Hepatocyte (in vitro differentiated cells): ENCODE measurements at regions not wholly inside any gene's neighbourhood (a gene's known extent, or its start where the extent isn't known, plus 50 kb on each side); places are given as distances from the start of the nearest gene placed in this dataset.

ENCODE experiments used
- DNase-seq: peaks from one replicate; pipeline ENCODE4 v3.0.0-alpha.2; 2016; ENCODE audit warnings: low spot score
- H2AFZ ChIP-seq: fragments of 200-600 bp; sonication (generic); 2 replicates; pipeline ENCODE4 v1.6.0; 2016; ENCODE audit warnings: antibody characterized with exemption, mild to moderate bottlenecking
- H3K27ac ChIP-seq: fragments of 200-600 bp; sonication (generic); 2 replicates; pipeline ENCODE4 v1.5.1; 2016; ENCODE audit warnings: mild to moderate bottlenecking
- H3K27me3 ChIP-seq: fragments of 200-600 bp; sonication (generic); 2 replicates; pipeline ENCODE4 v1.6.1; 2016
- H3K36me3 ChIP-seq: fragments of 200-600 bp; sonication (generic); replicated peaks from 2 replicates; pipeline ENCODE4 v1.5.1; 2016; ENCODE audit warnings: low read depth; ENCODE audit not compliant: insufficient read depth
- H3K4me1 ChIP-seq: fragments of 200-600 bp; sonication (generic); 2 replicates; pipeline ENCODE4 v1.5.1; 2016; ENCODE audit warnings: mild to moderate bottlenecking, moderate library complexity; ENCODE audit not compliant: insufficient read depth
- H3K4me2 ChIP-seq: fragments of 200-600 bp; sonication (generic); 2 replicates; pipeline ENCODE4 v1.6.0; 2016
- H3K4me3 ChIP-seq: fragments of 200-600 bp; sonication (generic); 2 replicates; pipeline ENCODE4 v1.5.1; 2016; ENCODE audit warnings: mild to moderate bottlenecking
- H3K79me2 ChIP-seq: fragments of 200-600 bp; sonication (generic); 2 replicates; pipeline ENCODE4 v1.6.0; 2017; ENCODE audit warnings: mild to moderate bottlenecking
- H3K9me2 ChIP-seq: fragments of 200-600 bp; sonication (generic); replicated peaks from 2 replicates; pipeline ENCODE4 v1.6.0; 2017; ENCODE audit warnings: mild to moderate bottlenecking; ENCODE audit not compliant: insufficient read depth
- H3K9me3 ChIP-seq: fragments of 200-600 bp; sonication (generic); 2 replicates; pipeline ENCODE4 v1.5.1; 2016; ENCODE audit warnings: low read depth, mild to moderate bottlenecking
- H4K20me1 ChIP-seq: fragments of 200-600 bp; sonication (generic); 2 replicates; pipeline ENCODE4 v1.6.0; 2016; ENCODE audit warnings: mild to moderate bottlenecking; ENCODE audit not compliant: insufficient read depth, poor library complexity, severe bottlenecking
- EZH2 ChIP-seq: fragments of 200-600 bp; sonication (generic); IDR thresholded peaks from 2 replicates; pipeline ENCODE4 v1.6.1; 2016; ENCODE audit warnings: antibody characterized with exemption, mild to moderate bottlenecking, borderline replicate concordance
- EZH2phosphoT487 ChIP-seq: fragments of 200-600 bp; sonication (generic); IDR thresholded peaks from one replicate; pipeline ENCODE4 v1.6.1; 2018; ENCODE audit warnings: antibody characterized with exemption, mild to moderate bottlenecking, low read depth, moderate library complexity; ENCODE audit not compliant: unreplicated experiment, severe bottlenecking
- WGBS: methylation state at CpG from one replicate; pipeline ENCODE4 v1.1.6; 2016; ENCODE audit warnings: low lambda C conversion rate; ENCODE audit errors: missing lambda C conversion rate; 5-methylcytosine and 5-hydroxymethylcytosine counted together
- TF ChIP-seq, protein P1 (sequence below): fragments of 200-600 bp; sonication (generic); IDR thresholded peaks from 2 replicates; pipeline ENCODE4 v1.5.1; 2016; ENCODE audit warnings: antibody characterized with exemption, mild to moderate bottlenecking; ENCODE audit not compliant: poor library complexity

DNA sequence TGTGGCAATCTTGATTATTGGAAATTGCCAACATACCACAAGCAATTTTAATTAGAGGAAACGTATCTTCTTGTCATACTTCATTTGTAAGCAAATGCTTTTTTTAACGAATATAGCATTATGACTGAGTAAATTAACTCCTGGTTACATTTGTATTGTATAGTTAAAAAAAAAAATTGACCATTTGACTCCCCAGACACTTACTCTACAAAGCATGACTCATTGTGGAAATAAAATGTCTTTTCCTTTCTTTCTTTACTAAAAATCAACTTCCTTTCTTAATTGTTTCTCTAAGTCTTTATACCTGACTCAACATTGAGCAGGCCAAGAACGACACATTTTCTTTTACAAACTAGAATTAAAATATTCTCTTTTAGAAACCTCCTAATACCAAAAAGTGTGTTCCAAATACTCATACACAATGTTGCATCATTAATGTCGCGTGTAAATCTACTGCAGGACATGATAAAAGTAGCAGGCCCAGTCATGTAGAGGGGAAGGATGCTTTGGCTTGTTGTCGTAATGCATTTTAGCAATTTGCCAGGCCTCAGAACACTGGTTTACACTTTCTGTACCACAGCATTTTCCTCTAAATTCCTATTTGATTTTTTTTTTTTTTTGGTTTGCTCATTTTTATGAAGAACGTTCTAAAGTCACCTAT is 349.6 kb upstream of the KCNH7 start:
- H2AFZ ChIP-seq: no peak overlapping the region
- H3K79me2 ChIP-seq: no peaks in the 10 kb centered on the region
- H3K9me3 ChIP-seq: no peaks in the 10 kb centered on the region
- no peak overlapping the region for H3K4me2 ChIP-seq
- 84% methylated on average over 7 of the region's 7 CpGs for WGBS
- no peaks in the 10 kb centered on the region for H3K9me2 ChIP-seq
- no peaks in the 10 kb centered on the region for H3K4me1 ChIP-seq
- no peak overlapping the region for H3K27ac ChIP-seq
- H4K20me1 ChIP-seq: no peaks in the 10 kb centered on the region
- no peaks in the 10 kb centered on the region for H3K36me3 ChIP-seq
- no peaks in the 10 kb centered on the region for H3K27me3 ChIP-seq
- no peak overlapping the region for H3K4me3 ChIP-seq
- TF ChIP-seq EZH2 (no peak), EZH2phosphoT487 (no peak)
- TF ChIP-seq, protein P1, sequence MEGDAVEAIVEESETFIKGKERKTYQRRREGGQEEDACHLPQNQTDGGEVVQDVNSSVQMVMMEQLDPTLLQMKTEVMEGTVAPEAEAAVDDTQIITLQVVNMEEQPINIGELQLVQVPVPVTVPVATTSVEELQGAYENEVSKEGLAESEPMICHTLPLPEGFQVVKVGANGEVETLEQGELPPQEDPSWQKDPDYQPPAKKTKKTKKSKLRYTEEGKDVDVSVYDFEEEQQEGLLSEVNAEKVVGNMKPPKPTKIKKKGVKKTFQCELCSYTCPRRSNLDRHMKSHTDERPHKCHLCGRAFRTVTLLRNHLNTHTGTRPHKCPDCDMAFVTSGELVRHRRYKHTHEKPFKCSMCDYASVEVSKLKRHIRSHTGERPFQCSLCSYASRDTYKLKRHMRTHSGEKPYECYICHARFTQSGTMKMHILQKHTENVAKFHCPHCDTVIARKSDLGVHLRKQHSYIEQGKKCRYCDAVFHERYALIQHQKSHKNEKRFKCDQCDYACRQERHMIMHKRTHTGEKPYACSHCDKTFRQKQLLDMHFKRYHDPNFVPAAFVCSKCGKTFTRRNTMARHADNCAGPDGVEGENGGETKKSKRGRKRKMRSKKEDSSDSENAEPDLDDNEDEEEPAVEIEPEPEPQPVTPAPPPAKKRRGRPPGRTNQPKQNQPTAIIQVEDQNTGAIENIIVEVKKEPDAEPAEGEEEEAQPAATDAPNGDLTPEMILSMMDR: no peak
- no peak for DNase-seq

DNA sequence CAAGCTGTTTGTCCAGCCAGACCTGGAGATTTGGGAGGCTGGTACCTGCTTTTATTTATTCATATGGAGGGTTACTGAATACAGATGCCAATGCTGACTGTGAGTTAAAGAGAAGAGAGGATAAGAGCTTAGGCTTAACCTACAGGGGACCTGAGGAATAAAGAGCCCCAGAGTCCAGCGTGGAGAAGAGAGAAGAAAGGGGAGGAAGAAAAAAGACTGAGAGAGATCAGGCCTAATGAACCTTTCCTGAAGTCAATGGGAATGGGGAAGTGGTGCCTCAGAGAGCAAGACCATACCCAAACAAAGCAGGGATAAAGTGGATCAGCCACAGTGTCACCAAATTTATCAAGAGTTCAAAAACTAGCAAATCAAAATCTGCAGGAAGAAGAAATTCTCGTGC is 348.6 kb upstream of the KCNH7 start:
- no peak overlapping the region for H3K4me2 ChIP-seq
- DNase-seq: no peak
- H3K79me2 ChIP-seq: no peaks in the 10 kb centered on the region
- H3K36me3 ChIP-seq: no peaks in the 10 kb centered on the region
- no peak overlapping the region for H2AFZ ChIP-seq
- H3K27me3 ChIP-seq: no peaks in the 10 kb centered on the region
- H3K4me3 ChIP-seq: no peak overlapping the region
- no peaks in the 10 kb centered on the region for H3K4me1 ChIP-seq
- TF ChIP-seq, protein P1: no peak
- no peaks in the 10 kb centered on the region for H3K9me2 ChIP-seq
- H3K9me3 ChIP-seq: no peaks in the 10 kb centered on the region
- 78% methylated on average over 2 of the region's 2 CpGs for WGBS
- H4K20me1 ChIP-seq: no peaks in the 10 kb centered on the region
- H3K27ac ChIP-seq: no peak overlapping the region

DNA sequence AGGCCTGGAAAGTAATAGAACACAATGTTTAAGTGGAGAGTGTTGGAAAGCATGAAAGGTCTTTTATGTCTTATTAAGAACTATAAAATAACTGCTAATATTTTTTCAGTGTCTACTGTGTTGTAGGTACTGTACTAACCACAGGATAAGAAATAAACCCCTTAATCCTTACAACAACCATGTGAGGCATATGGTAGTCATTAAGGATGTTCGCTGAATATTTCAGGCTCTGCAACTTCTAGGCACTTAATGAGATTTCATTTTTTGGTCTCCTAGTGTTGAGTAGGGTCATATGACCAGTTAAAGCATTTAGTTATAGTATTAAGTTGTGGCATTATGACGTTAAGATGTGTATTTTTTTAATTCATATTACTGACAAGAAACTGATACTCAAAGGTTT is 346.6 kb upstream of the KCNH7 start:
- no peaks in the 10 kb centered on the region for H3K9me3 ChIP-seq
- no peaks in the 10 kb centered on the region for H3K79me2 ChIP-seq
- H3K4me1 ChIP-seq: no peaks in the 10 kb centered on the region
- no peak overlapping the region for H3K4me3 ChIP-seq
- H3K27me3 ChIP-seq: peaks cover 6% of the 10 kb centered on the region
- no peak overlapping the region for H3K4me2 ChIP-seq
- DNase-seq: no peak
- H3K36me3 ChIP-seq: no peaks in the 10 kb centered on the region
- 39% methylated on average over 2 of the region's 2 CpGs for WGBS
- H3K27ac ChIP-seq: no peak overlapping the region
- no peak overlapping the region for H2AFZ ChIP-seq
- no peaks in the 10 kb centered on the region for H4K20me1 ChIP-seq
- no peaks in the 10 kb centered on the region for H3K9me2 ChIP-seq
- TF ChIP-seq EZH2 (no peak), EZH2phosphoT487 (no peak)
- TF ChIP-seq, protein P1: no peak
